Fibroblast of lung (primary cell): ENCODE measurements at regions not wholly inside any gene's neighbourhood (a gene's known extent, or its start where the extent isn't known, plus 50 kb on each side); places are given as distances from the start of the nearest gene placed in this dataset.

Experiments used
- EZH2 ChIP-seq: IDR thresholded peaks from 2 replicates; pipeline ENCODE4 v1.5.1; 2012; ENCODE audit warnings: low read length, control low read depth, mild to moderate bottlenecking; ENCODE audit errors: missing control alignments
- TF ChIP-seq, protein P1 (sequence below), 2 donors: IDR thresholded peaks in 1 of 2; conservative IDR thresholded peaks in 1 of 2; 1 replicate in 1 of 2; 2 replicates in 1 of 2; pipeline ENCODE4 v1.5.1; 2011 to 2012; ENCODE audit warnings: low read length in 2 of 2, control low read depth in 1 of 2, inconsistent platforms in 1 of 2, low read depth in 1 of 2, mild to moderate bottlenecking in 1 of 2

DNA sequence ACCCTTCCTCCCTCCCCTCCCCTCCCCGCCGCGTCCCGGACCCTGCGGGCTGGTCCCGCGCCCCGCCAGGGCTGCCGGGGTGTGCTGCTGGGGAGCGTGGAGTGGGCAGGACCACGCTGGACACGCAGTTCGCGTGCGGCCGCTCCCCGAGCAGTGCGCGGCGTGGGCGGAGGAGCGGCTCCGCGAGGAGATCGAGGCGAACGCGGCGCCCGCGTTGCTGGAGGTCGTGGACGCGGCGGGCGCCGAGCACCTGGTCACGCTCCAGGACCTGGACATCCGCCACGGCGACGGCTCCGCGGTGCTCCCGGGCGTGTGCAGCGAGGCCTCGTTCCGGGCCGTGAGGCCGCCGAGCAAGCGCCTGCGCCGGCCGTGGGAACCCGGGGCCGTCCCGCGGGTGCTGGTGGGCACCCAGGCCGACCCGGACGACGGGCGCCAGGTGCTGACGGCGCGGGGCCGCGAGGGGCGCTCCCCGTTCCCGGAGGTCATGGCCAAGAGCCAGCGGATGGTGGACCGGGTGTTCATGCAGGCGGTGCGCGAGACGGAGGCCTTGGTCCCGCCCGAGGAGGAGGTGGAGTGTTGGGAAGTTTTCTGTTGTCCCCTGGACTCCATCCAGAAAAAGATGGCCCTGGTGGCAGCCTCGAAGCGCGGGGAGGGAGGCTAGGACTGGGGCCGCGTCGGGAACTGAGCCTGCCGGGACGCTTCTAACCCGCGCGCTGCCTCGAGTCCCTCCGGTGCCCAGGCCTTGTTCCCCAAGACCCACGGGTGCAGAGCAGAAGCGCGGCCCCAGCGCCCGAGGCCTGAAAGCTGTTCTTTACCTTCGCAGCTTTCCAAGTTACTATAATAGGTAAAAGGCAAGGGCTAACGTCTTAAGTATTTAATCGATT lies 54.7 kb upstream of the EIF5 start:
- TF ChIP-seq, protein P1, sequence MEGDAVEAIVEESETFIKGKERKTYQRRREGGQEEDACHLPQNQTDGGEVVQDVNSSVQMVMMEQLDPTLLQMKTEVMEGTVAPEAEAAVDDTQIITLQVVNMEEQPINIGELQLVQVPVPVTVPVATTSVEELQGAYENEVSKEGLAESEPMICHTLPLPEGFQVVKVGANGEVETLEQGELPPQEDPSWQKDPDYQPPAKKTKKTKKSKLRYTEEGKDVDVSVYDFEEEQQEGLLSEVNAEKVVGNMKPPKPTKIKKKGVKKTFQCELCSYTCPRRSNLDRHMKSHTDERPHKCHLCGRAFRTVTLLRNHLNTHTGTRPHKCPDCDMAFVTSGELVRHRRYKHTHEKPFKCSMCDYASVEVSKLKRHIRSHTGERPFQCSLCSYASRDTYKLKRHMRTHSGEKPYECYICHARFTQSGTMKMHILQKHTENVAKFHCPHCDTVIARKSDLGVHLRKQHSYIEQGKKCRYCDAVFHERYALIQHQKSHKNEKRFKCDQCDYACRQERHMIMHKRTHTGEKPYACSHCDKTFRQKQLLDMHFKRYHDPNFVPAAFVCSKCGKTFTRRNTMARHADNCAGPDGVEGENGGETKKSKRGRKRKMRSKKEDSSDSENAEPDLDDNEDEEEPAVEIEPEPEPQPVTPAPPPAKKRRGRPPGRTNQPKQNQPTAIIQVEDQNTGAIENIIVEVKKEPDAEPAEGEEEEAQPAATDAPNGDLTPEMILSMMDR (conservative IDR thresholded peaks at IDR 0.05 in 1 of 2, IDR thresholded peaks at IDR 0.05 in 1 of 2; ENCODE audit: low read depth in 1 of 2, low read length in 2 of 2): no peak
- TF ChIP-seq EZH2: peak; percentile 25
